ENCODE measurements at regions not wholly inside any gene's neighbourhood (a gene's known extent, or its start where the extent isn't known, plus 50 kb on each side); places are given as distances from the start of the nearest gene placed in this dataset.

DNA sequence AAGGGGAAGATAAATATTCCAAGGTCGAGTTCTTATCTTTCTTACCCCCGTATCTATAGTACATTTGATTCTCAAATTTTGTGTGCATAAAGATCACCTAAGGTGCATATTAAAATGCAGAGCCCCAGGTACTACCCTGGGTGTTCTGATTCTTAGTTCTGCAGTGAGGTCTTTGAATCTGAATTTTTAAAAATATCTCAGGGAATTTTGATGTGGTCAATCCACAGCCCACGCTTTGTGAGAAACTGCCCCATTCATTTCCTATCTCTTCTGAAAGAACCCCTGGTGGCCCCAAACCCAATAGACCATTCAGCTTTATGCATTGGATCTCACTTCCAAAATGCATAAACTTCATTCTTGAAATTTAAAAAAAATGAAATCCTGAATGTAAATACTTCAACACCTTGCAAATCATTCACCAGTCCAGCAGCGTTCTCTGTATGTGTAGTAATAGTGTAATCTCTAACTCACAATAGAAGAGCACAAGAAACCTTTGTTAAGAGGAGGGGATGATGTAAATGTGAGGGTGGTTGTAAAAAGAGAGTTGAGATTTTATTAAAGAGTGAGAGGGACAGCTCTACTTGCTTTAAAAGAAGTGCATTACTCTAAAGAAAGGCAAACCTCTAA lies 108.8 kb upstream of the ZP4 start:
- H3K27me3 ChIP-seq (ENCODE audit: control insufficient read depth, insufficient read depth, low read length) = no peaks in the 10 kb centered on the region
- DNase-seq (no peak), ATAC-seq (ENCODE audit: low read depth in 2 of 2) (no peak)
- Mint-ChIP-seq H3K27me3 (no peaks in the 10 kb centered on the region), H3K4me3 (no peak overlapping the region), H3K9me3 (peaks cover 0 to 17% (median 5%) of the 10 kb centered on the region in 7 donors), H3K4me1 (no peaks in the 10 kb centered on the region), H3K36me3 (no peaks in the 10 kb centered on the region), H3K27ac (no peak overlapping the region)
- H3K9me3 ChIP-seq (ENCODE audit: control insufficient read depth in 2 of 2, low read length in 2 of 2) = no peaks in the 10 kb centered on the region
- no peaks in the 10 kb centered on the region for H3K36me3 ChIP-seq (ENCODE audit: control insufficient read depth, insufficient read depth, low read length)
- H3K4me1 ChIP-seq (ENCODE audit: control insufficient read depth, insufficient read depth, low read length, poor library complexity, severe bottlenecking) = no peaks in the 10 kb centered on the region
- H3K4me3 ChIP-seq (ENCODE audit: low read depth, low read length) = no peak overlapping the region
- no peak overlapping the region for H3K27ac ChIP-seq (ENCODE audit: insufficient read depth, low read length, poor library complexity, severe bottlenecking)

GRCh38 chr1:237998581-237998980 lies 107.9 kb upstream of the ZP4 start:
- Histone ChIP-seq H3K4me1 (ENCODE audit: control insufficient read depth, insufficient read depth, low read length, poor library complexity, severe bottlenecking) (no peaks in the 10 kb centered on the region), H3K4me3 (ENCODE audit: low read depth, low read length) (no peak overlapping the region), H3K36me3 (ENCODE audit: control insufficient read depth, insufficient read depth, low read length) (no peaks in the 10 kb centered on the region), H3K27me3 (ENCODE audit: control insufficient read depth, insufficient read depth, low read length) (no peaks in the 10 kb centered on the region), H3K9me3 (ENCODE audit: control insufficient read depth in 2 of 2, low read length in 2 of 2) (no peaks in the 10 kb centered on the region), H3K27ac (ENCODE audit: insufficient read depth, low read length, poor library complexity, severe bottlenecking) (no peak overlapping the region)
- no peaks in the 10 kb centered on the region for H3K4me1 Mint-ChIP-seq
- no peak overlapping the region for H3K27ac Mint-ChIP-seq
- no peaks in the 10 kb centered on the region for H3K36me3 Mint-ChIP-seq
- H3K4me3 Mint-ChIP-seq = no peak overlapping the region
- H3K9me3 Mint-ChIP-seq = peaks cover 0 to 13% (median 4%) of the 10 kb centered on the region in 7 donors
- DNase-seq = no peak
- no peak for ATAC-seq (ENCODE audit: low read depth in 2 of 2)
- no peaks in the 10 kb centered on the region for H3K27me3 Mint-ChIP-seq

- Histone ChIP-seq H3K4me1 (ENCODE audit: control insufficient read depth, insufficient read depth, low read length, poor library complexity, severe bottlenecking) (no peaks in the 10 kb centered on the region), H3K36me3 (ENCODE audit: control insufficient read depth, insufficient read depth, low read length) (no peaks in the 10 kb centered on the region), H3K4me3 (ENCODE audit: low read depth, low read length) (no peak overlapping the region), H3K27ac (ENCODE audit: insufficient read depth, low read length, poor library complexity, severe bottlenecking) (no peak overlapping the region), H3K27me3 (ENCODE audit: control insufficient read depth, insufficient read depth, low read length) (no peaks in the 10 kb centered on the region), H3K9me3 (ENCODE audit: control insufficient read depth in 2 of 2, low read length in 2 of 2) (no peaks in the 10 kb centered on the region)
- DNase-seq (no peak), ATAC-seq (ENCODE audit: low read depth in 2 of 2) (no peak)
- no peak overlapping the region for H3K4me3 Mint-ChIP-seq
- H3K36me3 Mint-ChIP-seq = no peaks in the 10 kb centered on the region
- peaks cover 0 to 14% (median 2%) of the 10 kb centered on the region in 7 donors for H3K9me3 Mint-ChIP-seq
- H3K4me1 Mint-ChIP-seq = peaks cover 0 to under 1% (median 0%) of the 10 kb centered on the region in 4 donors
- H3K27me3 Mint-ChIP-seq = no peaks in the 10 kb centered on the region
- H3K27ac Mint-ChIP-seq = no peak overlapping the region
Measured at GRCh38 chr1:237983496-237983895, 92.8 kb upstream of the ZP4 start.

- Mint-ChIP-seq H3K36me3 (no peaks in the 10 kb centered on the region), H3K4me3 (no peak overlapping the region), H3K27ac (no peak overlapping the region), H3K27me3 (no peaks in the 10 kb centered on the region), H3K9me3 (peaks cover 0 to 11% (median 3%) of the 10 kb centered on the region in 7 donors), H3K4me1 (peaks cover 0 to 6% (median 0%) of the 10 kb centered on the region in 4 donors)
- DNase-seq = no peak
- Histone ChIP-seq H3K4me3 (ENCODE audit: low read depth, low read length) (no peak overlapping the region), H3K36me3 (ENCODE audit: control insufficient read depth, insufficient read depth, low read length) (no peaks in the 10 kb centered on the region), H3K27me3 (ENCODE audit: control insufficient read depth, insufficient read depth, low read length) (no peaks in the 10 kb centered on the region), H3K9me3 (ENCODE audit: control insufficient read depth in 2 of 2, low read length in 2 of 2) (peaks cover 0 to 3% of the 10 kb centered on the region in 2 experiments), H3K27ac (ENCODE audit: insufficient read depth, low read length, poor library complexity, severe bottlenecking) (no peak overlapping the region), H3K4me1 (ENCODE audit: control insufficient read depth, insufficient read depth, low read length, poor library complexity, severe bottlenecking) (no peaks in the 10 kb centered on the region)
- ATAC-seq (ENCODE audit: low read depth in 2 of 2) = no peak
Measured at GRCh38 chr1:237981223-237981622, 90.5 kb upstream of the ZP4 start.

- no peak overlapping the region for H3K4me3 Mint-ChIP-seq
- H3K27ac Mint-ChIP-seq = no peak overlapping the region
- H3K27ac ChIP-seq (ENCODE audit: insufficient read depth, low read length, poor library complexity, severe bottlenecking) = no peak overlapping the region
- no peaks in the 10 kb centered on the region for H3K36me3 Mint-ChIP-seq
- H3K4me1 ChIP-seq (ENCODE audit: control insufficient read depth, insufficient read depth, low read length, poor library complexity, severe bottlenecking) = no peaks in the 10 kb centered on the region
- H3K4me3 ChIP-seq (ENCODE audit: low read depth, low read length) = no peak overlapping the region
- H3K9me3 ChIP-seq (ENCODE audit: control insufficient read depth in 2 of 2, low read length in 2 of 2) = peaks cover 0 to 3% of the 10 kb centered on the region in 2 experiments
- H3K27me3 Mint-ChIP-seq = no peaks in the 10 kb centered on the region
- no peak for DNase-seq
- H3K4me1 Mint-ChIP-seq = peaks cover 0 to 6% (median 0%) of the 10 kb centered on the region in 4 donors
- ATAC-seq (ENCODE audit: low read depth in 2 of 2) = no peak
- H3K9me3 Mint-ChIP-seq = peaks cover 0 to 6% (median 3%) of the 10 kb centered on the region in 7 donors
- no peaks in the 10 kb centered on the region for H3K36me3 ChIP-seq (ENCODE audit: control insufficient read depth, insufficient read depth, low read length)
- H3K27me3 ChIP-seq (ENCODE audit: control insufficient read depth, insufficient read depth, low read length) = no peaks in the 10 kb centered on the region
Measured at GRCh38 chr1:237976331-237976730, 85.6 kb upstream of the ZP4 start.

DNA sequence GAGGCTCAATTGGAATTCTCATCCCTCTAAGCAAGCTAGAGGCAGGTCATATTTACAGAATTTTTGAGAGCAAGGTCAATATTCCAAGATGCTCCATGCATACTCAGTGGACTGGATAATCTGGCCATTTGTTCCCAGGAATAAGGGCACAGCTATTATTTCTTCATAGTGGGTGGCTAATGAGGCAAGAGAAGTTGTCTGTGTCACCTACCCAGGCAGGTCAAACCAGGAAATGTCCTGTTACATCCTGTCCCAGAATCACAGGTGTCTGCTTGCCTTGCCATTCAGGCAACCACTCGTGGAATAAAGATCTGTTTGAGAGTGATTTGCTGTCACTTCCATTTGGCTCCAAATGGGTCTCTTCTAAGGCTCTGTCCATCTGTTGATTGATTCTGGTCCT lies 85.2 kb upstream of the ZP4 start:
- Histone ChIP-seq H3K36me3 (ENCODE audit: control insufficient read depth, insufficient read depth, low read length) (no peaks in the 10 kb centered on the region), H3K4me3 (ENCODE audit: low read depth, low read length) (no peak overlapping the region), H3K27ac (ENCODE audit: insufficient read depth, low read length, poor library complexity, severe bottlenecking) (no peak overlapping the region), H3K4me1 (ENCODE audit: control insufficient read depth, insufficient read depth, low read length, poor library complexity, severe bottlenecking) (no peaks in the 10 kb centered on the region), H3K27me3 (ENCODE audit: control insufficient read depth, insufficient read depth, low read length) (no peaks in the 10 kb centered on the region), H3K9me3 (ENCODE audit: control insufficient read depth in 2 of 2, low read length in 2 of 2) (peaks cover 0 to 3% of the 10 kb centered on the region in 2 experiments)
- DNase-seq = no peak
- Mint-ChIP-seq H3K36me3 (no peaks in the 10 kb centered on the region), H3K27me3 (no peaks in the 10 kb centered on the region), H3K9me3 (peaks cover 0 to 6% (median 3%) of the 10 kb centered on the region in 7 donors), H3K4me1 (peaks cover 0 to 6% (median 0%) of the 10 kb centered on the region in 4 donors), H3K4me3 (no peak overlapping the region), H3K27ac (no peak overlapping the region)
- no peak for ATAC-seq (ENCODE audit: low read depth in 2 of 2)

GRCh38 chr1:237975376-237975775 lies 84.7 kb upstream of the ZP4 start:
- no peaks in the 10 kb centered on the region for H3K4me1 ChIP-seq (ENCODE audit: control insufficient read depth, insufficient read depth, low read length, poor library complexity, severe bottlenecking)
- ATAC-seq (ENCODE audit: low read depth in 2 of 2) (no peak), DNase-seq (no peak)
- H3K4me3 ChIP-seq (ENCODE audit: low read depth, low read length) = no peak overlapping the region
- no peak overlapping the region for H3K4me3 Mint-ChIP-seq
- peaks cover 0 to 7% (median 3%) of the 10 kb centered on the region in 7 donors for H3K9me3 Mint-ChIP-seq
- H3K27ac ChIP-seq (ENCODE audit: insufficient read depth, low read length, poor library complexity, severe bottlenecking) = no peak overlapping the region
- no peaks in the 10 kb centered on the region for H3K27me3 Mint-ChIP-seq
- peaks cover 0 to 3% of the 10 kb centered on the region in 2 experiments for H3K9me3 ChIP-seq (ENCODE audit: control insufficient read depth in 2 of 2, low read length in 2 of 2)
- H3K36me3 ChIP-seq (ENCODE audit: control insufficient read depth, insufficient read depth, low read length) = no peaks in the 10 kb centered on the region
- no peak overlapping the region for H3K27ac Mint-ChIP-seq
- peaks cover 0 to 6% (median 0%) of the 10 kb centered on the region in 4 donors for H3K4me1 Mint-ChIP-seq
- H3K36me3 Mint-ChIP-seq = no peaks in the 10 kb centered on the region
- no peaks in the 10 kb centered on the region for H3K27me3 ChIP-seq (ENCODE audit: control insufficient read depth, insufficient read depth, low read length)

- Mint-ChIP-seq H3K9me3 (peaks cover 0 to 9% (median 1%) of the 10 kb centered on the region in 7 donors), H3K36me3 (no peaks in the 10 kb centered on the region), H3K4me3 (no peak overlapping the region), H3K27me3 (no peaks in the 10 kb centered on the region), H3K27ac (no peak overlapping the region), H3K4me1 (no peaks in the 10 kb centered on the region)
- Histone ChIP-seq H3K4me3 (ENCODE audit: low read depth, low read length) (no peak overlapping the region), H3K9me3 (ENCODE audit: control insufficient read depth in 2 of 2, low read length in 2 of 2) (no peaks in the 10 kb centered on the region), H3K27ac (ENCODE audit: insufficient read depth, low read length, poor library complexity, severe bottlenecking) (no peak overlapping the region), H3K4me1 (ENCODE audit: control insufficient read depth, insufficient read depth, low read length, poor library complexity, severe bottlenecking) (no peaks in the 10 kb centered on the region), H3K27me3 (ENCODE audit: control insufficient read depth, insufficient read depth, low read length) (no peaks in the 10 kb centered on the region), H3K36me3 (ENCODE audit: control insufficient read depth, insufficient read depth, low read length) (no peaks in the 10 kb centered on the region)
- ATAC-seq (ENCODE audit: low read depth in 2 of 2) (no peak), DNase-seq (no peak)
Measured at GRCh38 chr1:237972186-237972585, 81.5 kb upstream of the ZP4 start.

Data from CD4-positive, CD25-positive, alpha-beta regulatory T cell (primary cell).